DND-41 (cell line): ENCODE measurements at regions not wholly inside any gene's neighbourhood (a gene's known extent, or its start where the extent isn't known, plus 50 kb on each side); places are given as distances from the start of the nearest gene placed in this dataset.
"Not testable (repeated sequence)": the region's sequence is repeated elsewhere in the genome, so short reads cannot be mapped to it uniquely, and the experiment has no call there.

Experiments used
- EZH2 ChIP-seq: IDR thresholded peaks from 3 replicates; pipeline ENCODE4 v1.6.1; 2012; ENCODE audit warnings: borderline replicate concordance, low read depth, mild to moderate bottlenecking, moderate library complexity, low read length, inconsistent platforms; ENCODE audit not compliant: severe bottlenecking
- TF ChIP-seq, protein P1 (sequence below): IDR thresholded peaks from 2 replicates; pipeline ENCODE4 v1.5.1; 2012; ENCODE audit warnings: borderline replicate concordance, low read length, moderate library complexity, mild to moderate bottlenecking; ENCODE audit not compliant: poor library complexity, severe bottlenecking; ENCODE audit errors: extremely low read depth

GRCh38 chr5:34196091-34196490 lies 153.1 kb upstream of the C1QTNF3 start:
- TF ChIP-seq, protein P1, sequence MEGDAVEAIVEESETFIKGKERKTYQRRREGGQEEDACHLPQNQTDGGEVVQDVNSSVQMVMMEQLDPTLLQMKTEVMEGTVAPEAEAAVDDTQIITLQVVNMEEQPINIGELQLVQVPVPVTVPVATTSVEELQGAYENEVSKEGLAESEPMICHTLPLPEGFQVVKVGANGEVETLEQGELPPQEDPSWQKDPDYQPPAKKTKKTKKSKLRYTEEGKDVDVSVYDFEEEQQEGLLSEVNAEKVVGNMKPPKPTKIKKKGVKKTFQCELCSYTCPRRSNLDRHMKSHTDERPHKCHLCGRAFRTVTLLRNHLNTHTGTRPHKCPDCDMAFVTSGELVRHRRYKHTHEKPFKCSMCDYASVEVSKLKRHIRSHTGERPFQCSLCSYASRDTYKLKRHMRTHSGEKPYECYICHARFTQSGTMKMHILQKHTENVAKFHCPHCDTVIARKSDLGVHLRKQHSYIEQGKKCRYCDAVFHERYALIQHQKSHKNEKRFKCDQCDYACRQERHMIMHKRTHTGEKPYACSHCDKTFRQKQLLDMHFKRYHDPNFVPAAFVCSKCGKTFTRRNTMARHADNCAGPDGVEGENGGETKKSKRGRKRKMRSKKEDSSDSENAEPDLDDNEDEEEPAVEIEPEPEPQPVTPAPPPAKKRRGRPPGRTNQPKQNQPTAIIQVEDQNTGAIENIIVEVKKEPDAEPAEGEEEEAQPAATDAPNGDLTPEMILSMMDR: not testable (repeated sequence)
- TF ChIP-seq EZH2: not testable (repeated sequence)
